ENCODE measurements at regions not wholly inside any gene's neighbourhood (a gene's known extent, or its start where the extent isn't known, plus 50 kb on each side); places are given as distances from the start of the nearest gene placed in this dataset.
"Not testable (repeated sequence)": the region's sequence is repeated elsewhere in the genome, so short reads cannot be mapped to it uniquely, and the experiment has no call there.

DNA sequence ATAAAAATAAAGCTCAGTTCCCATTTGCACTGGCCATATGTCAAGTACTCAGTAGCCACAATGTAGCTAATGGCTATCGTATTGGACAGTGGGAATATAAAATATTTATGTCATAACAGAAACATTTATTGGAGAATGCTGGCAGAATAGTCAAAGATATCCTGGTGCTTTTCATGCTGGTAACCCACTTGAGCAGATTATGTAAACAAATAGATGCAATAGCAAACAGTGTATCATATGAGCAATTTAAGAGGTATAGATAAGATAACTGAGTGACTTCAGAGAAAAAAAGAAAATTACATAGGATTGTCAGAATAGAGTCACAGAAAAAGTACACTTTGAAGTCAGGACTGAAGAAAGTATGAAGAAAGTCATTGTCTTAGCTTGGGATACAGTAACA lies 426.6 kb downstream of the NDFIP2 start:
- DNase-seq: no peak

DNA sequence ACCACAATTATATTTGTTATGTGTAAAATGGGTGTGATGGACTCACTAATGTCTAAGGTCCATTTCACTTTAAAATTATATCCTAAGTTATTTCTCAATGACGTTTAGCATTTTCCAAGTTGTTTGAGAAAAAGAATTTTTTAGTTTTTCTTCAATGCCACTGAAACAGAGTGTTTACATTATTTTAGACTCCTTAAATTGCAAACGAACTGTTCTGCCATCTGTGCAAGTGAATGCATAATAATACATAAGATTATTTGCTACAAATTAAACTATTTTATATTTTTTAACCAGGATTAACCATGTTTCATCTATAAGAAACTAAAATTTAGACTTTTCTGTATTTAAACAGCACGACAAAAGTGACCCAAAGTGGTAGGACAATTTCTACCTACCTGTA lies 425.4 kb downstream of the NDFIP2 start:
- no peak for DNase-seq

DNA sequence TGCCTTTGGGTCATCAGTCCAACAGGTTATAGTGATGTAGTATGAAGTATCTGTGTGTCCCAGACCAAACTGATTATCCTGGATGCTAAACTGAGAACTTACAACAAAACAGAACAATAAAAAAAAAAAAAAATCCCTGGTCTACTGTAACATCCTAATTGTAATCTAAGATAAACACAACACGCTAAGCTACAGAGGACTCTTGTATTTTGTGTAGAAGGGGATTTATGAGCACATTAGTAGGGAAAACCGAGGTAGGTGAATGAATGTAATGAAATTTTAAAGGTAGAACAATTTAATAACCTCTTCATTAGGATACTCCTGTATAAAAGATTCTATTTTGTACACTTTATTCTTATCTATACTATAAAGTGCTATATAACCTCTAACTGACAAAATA lies 424.1 kb downstream of the NDFIP2 start:
- DNase-seq: no peak

- DNase-seq: no peak
Measured at GRCh38 chr13:79904581-79904980, 423.6 kb downstream of the NDFIP2 start.

- DNase-seq: no peak
Measured at GRCh38 chr13:79901336-79901735, 420.4 kb downstream of the NDFIP2 start.

DNA sequence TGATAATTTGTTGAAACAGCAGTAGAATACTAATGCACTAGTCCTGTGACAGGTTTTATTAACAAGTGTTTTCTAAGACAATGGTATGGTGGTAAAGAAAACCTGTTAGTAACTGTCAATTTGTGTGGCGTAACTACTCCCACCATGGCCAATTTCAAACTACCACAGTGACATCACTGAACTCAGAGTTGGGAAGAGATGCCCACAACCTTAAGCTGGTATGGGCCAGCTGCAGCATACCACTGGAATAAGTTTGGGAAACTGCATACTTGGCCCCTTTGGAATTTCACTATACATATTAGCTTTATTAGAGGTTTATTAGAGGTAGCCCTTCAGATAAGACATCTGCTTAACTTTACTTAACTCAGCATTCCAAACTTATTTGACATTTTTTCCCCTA lies 419.4 kb downstream of the NDFIP2 start:
- DNase-seq: no peak

GRCh38 chr13:79898996-79899395 lies 418.0 kb downstream of the NDFIP2 start:
- DNase-seq: no peak

DNA sequence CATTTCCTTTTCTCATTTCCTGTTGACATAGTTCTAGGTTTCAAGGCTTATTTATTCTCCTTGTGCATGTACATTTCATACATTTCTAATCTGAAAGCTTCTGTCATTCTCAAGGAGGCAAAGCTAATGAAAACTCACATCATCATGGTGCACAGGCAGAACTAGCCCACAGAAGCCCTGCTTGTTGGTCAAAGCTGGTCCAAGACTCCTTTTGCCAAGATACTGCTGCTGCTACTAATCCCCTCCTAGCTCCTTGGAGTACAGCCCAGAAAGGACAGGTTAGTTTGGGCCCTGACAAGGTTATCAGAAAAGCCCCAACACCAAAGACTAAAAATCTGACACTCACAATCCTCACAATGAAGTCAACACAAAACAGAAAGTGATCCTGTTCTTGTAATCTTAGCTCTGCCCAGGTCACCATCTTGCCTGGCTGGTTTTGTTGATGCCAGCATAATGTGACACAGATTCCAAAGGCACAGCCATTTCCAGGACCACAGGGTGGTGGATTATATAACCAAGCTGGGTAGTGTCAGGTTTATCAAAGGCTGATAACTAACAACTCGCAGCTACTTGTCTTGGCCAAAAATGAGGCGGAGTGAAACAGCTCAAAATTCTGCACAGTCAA lies 417.4 kb downstream of the NDFIP2 start:
- DNase-seq: no peak

- DNase-seq: no peak
Measured at GRCh38 chr13:79896851-79897250, 415.9 kb downstream of the NDFIP2 start.

DNA sequence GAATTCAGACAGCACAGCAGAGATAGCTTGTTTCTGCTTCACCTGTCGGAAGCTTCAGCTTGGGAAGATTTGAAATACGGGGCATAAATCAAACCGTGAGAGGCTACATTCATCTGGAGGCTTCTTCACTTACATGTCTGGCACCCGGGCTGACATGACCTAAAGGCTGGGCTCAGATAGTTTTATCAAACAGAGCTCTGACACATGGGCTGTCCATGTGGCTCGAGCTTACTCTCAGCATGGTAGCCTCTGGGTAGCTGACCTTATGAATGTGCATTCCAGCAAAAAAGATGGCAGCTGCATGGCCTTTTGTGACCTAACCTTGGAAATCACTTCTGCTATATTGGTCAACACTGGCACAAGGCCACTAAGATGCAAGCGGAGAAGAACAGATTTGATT lies 414.5 kb downstream of the NDFIP2 start:
- DNase-seq: no peak

- not testable (repeated sequence) for DNase-seq
Measured at GRCh38 chr13:79887278-79887677, 406.3 kb downstream of the NDFIP2 start.

DNA sequence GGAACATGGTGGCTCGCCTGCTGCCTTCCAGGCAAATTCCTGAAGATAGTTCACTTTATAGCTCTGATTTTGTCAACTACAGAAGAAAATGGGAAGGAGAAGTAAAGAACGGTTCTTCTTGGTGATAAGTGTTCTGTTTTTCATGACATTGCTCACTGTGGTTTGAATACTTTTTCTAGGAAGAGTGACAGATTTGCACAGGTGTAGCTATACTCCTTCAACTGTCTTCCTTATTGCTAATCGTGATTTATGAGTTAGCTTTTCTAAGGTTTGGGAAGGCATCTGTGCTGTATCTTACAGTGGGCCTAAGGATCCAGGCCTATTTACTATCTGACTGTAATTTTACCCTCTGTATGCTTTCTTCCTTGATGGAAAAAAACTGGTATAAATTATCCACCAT lies 405.6 kb downstream of the NDFIP2 start:
- DNase-seq: no peak

- DNase-seq: no peak
Measured at GRCh38 chr13:79884890-79885289, 403.9 kb downstream of the NDFIP2 start.

DNA sequence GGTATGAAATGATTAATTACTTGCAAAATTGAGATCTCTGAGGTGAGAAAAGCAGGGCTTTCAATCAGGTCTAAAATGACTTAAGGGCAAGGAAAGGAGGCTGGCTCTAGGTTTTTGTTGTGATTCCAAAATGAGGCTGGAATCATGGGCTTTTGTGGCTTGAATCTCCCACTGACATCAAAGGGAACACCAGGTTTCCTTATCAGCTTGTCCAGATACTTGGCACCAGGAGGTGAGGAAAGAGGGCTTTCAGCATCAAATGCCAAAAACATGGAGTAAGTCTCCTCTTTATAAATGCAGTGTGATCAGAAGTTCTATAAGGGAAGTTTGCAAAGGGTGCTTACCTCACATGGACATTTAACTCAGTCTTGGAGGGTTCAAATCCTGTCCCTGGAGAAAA lies 402.3 kb downstream of the NDFIP2 start:
- no peak for DNase-seq

DNA sequence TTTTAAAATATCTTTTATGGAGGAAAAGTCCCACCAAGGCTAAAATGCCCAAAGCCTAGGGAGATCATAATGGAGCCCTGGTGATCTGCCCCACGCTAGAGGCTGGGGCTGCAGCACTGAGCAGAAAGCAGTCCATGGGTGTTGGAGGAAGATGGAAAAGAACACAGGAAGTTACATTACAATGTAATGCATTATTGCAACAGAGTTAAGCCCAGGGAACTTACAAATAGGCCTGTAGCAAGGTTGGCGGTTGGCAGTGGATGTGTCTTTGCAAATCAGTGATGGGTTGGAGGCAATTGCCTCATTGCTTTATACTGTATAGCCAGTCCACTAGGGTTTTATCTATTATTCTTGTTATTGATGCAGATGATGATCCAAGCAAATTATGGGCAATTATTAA lies 399.9 kb downstream of the NDFIP2 start:
- no peak for DNase-seq

GRCh38 chr13:79874396-79875360 lies 393.7 kb downstream of the NDFIP2 start:
- DNase-seq: no peak

DNA sequence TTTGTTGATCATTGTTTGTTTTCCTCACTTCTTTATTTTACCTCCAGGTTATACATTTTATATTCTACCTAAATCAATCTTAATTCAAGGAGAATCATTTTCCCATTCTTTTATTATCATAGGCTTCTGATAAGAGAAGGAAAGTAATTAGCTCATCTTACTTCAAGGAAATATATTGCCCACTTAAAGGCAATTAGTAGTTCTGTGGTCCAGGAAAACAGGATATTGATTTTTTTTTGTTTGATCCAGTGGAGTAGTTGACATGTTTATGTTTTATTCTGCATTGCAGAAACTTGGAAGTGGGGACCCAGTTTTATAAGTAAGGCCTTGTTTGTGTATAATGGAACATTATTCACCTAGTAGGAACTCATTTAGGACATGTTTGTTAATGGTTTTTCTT lies 390.6 kb downstream of the NDFIP2 start:
- DNase-seq: no peak

GRCh38 chr13:79870766-79871165 lies 389.8 kb downstream of the NDFIP2 start:
- no peak for DNase-seq

GRCh38 chr13:79870123-79870522 lies 389.2 kb downstream of the NDFIP2 start:
- no peak for DNase-seq

GRCh38 chr13:79869326-79869725 lies 388.4 kb downstream of the NDFIP2 start:
- DNase-seq: no peak

- DNase-seq: no peak
Measured at GRCh38 chr13:79867254-79867653, 386.3 kb downstream of the NDFIP2 start.

DNA sequence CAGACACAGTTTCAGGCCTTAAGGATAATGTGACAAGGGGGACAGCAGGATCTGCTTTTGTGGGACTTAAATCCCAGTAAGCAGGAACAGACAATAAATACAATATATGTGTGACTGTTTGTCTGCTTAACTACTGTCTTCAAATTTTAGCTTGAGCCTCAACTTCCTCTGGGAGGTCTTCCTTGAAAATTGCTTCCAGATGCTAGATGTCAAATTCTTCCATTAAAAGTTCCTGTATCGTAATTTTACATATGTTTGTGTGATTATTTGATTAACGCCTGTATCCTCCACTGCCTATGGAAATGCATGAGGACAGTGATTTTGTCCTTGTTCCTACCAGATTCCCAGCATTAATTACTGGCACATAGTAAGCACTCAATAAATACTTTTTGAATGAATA lies 385.5 kb downstream of the NDFIP2 start:
- no peak for DNase-seq

DNA sequence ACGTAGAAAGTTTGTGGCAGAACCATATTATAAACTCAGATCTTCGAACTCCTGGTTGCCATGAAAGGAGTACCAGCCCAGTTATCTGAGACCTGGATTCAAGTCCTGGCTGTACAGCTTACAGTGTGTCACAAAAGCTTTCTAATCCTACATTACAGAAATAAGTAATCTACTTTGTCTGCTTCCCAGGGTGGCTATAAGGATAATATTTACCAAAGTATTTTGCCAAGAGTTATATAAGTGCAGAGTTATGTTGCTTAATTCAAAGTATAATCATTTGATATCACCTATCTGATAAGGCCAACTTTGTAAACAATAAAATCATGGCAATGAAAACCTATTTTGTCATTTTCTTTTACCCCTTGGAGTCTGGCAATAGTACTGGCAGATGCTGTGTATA lies 381.6 kb downstream of the NDFIP2 start:
- DNase-seq: no peak

GRCh38 chr13:79861731-79862130 lies 380.8 kb downstream of the NDFIP2 start:
- no peak for DNase-seq

GRCh38 chr13:79860791-79861190 lies 379.8 kb downstream of the NDFIP2 start:
- no peak for DNase-seq
